GM18907 (cell line): ENCODE measurements at regions not wholly inside any gene's neighbourhood (a gene's known extent, or its start where the extent isn't known, plus 50 kb on each side); places are given as distances from the start of the nearest gene placed in this dataset.
"Not testable (repeated sequence)": the region's sequence is repeated elsewhere in the genome, so short reads cannot be mapped to it uniquely, and the experiment has no call there.

Source experiments
- ATAC-seq: cut with Tn5 transposase; IDR thresholded peaks from one replicate; pipeline ENCODE4 v1.9.1; 2021; ENCODE audit warnings: mild to moderate bottlenecking, moderate library complexity; ENCODE audit not compliant: unreplicated experiment

- ATAC-seq: no peak
Observed at GRCh38 chr4:79223993-79224776, 101.7 kb downstream of the NAA11 start.

GRCh38 chr4:79217025-79217424 is 108.8 kb downstream of the NAA11 start:
- ATAC-seq: no peak

- no peak for ATAC-seq
Observed at GRCh38 chr4:79213702-79214101, 112.2 kb downstream of the NAA11 start.

GRCh38 chr4:79213010-79213409 is 112.9 kb downstream of the NAA11 start:
- no peak for ATAC-seq

- ATAC-seq: no peak
Observed at GRCh38 chr4:79212311-79212710, 113.5 kb downstream of the NAA11 start.

GRCh38 chr4:79211490-79211889 is 114.4 kb downstream of the NAA11 start:
- no peak for ATAC-seq

GRCh38 chr4:79210636-79211049 is 115.2 kb downstream of the NAA11 start:
- no peak for ATAC-seq

- ATAC-seq: no peak
Observed at GRCh38 chr4:79209822-79210635, 115.8 kb downstream of the NAA11 start.

- no peak for ATAC-seq
Observed at GRCh38 chr4:79209081-79209480, 116.8 kb downstream of the NAA11 start.

GRCh38 chr4:79207281-79207680 is 118.6 kb downstream of the NAA11 start:
- ATAC-seq: no peak

GRCh38 chr4:79206660-79207059 is 119.2 kb downstream of the NAA11 start:
- ATAC-seq: no peak

- no peak for ATAC-seq
Observed at GRCh38 chr4:79205121-79205520, 120.7 kb downstream of the NAA11 start.

GRCh38 chr4:79201971-79202370 is 123.9 kb downstream of the NAA11 start:
- ATAC-seq: no peak

GRCh38 chr4:79199743-79200142 is 126.1 kb downstream of the NAA11 start:
- ATAC-seq: no peak

- no peak for ATAC-seq
Observed at GRCh38 chr4:79198951-79199587, 126.8 kb downstream of the NAA11 start.

- ATAC-seq: no peak
Observed at GRCh38 chr4:79197275-79198009, 128.4 kb downstream of the NAA11 start.

GRCh38 chr4:79191292-79191691 is 134.6 kb downstream of the NAA11 start:
- not testable (repeated sequence) for ATAC-seq

- no peak for ATAC-seq
Observed at GRCh38 chr4:79185526-79186045, 140.3 kb downstream of the NAA11 start.

GRCh38 chr4:79184476-79184875 is 141.4 kb downstream of the NAA11 start:
- ATAC-seq: no peak

GRCh38 chr4:79182209-79182608 is 143.7 kb downstream of the NAA11 start:
- ATAC-seq: no peak

- no peak for ATAC-seq
Observed at GRCh38 chr4:79181190-79181589, 144.7 kb downstream of the NAA11 start.
